SK-N-SH (cell line): ENCODE measurements at regions not wholly inside any gene's neighbourhood (a gene's known extent, or its start where the extent isn't known, plus 50 kb on each side); places are given as distances from the start of the nearest gene placed in this dataset.

ENCODE experiments used
- CTCF ChIA-PET: fragments of 300-600, 350-600 bp; formaldehyde crosslinking; extraction: SDS; loops from one replicate; lab custom pipeline; 2021; lab: Yijun Ruan, JAX
- POLR2A ChIA-PET: fragments of 350-600 bp; sonication (Branson Sonifier 250); formaldehyde crosslinking; extraction: SDS; loops from one replicate; lab custom pipeline; 2020; ENCODE audit warnings: antibody characterized with exemption, inconsistent platforms; lab: Yijun Ruan, JAX
- DNase-seq: peaks from one replicate; pipeline ENCODE4 v3.0.0; 2012
- H2AFZ ChIP-seq: fragments of 200-600 bp; sonication (generic); 2 replicates; pipeline ENCODE4 v1.8.1; 2016; ENCODE audit warnings: antibody characterized with exemption, mild to moderate bottlenecking, low read depth
- H3F3A ChIP-seq: fragments of 200-600 bp; sonication (generic); replicated peaks from 2 replicates; pipeline ENCODE3; 2016; ENCODE audit warnings: antibody characterized with exemption, mild to moderate bottlenecking; ENCODE audit not compliant: insufficient read depth
- H3K27ac ChIP-seq, 2 experiments: fragments of 200-500 bp in 1 of 2; fragments of 200-600 bp in 1 of 2; sonication (Bioruptor generic) in 1 of 2; sonication (generic), shearing (Covaris generic) in 1 of 2; 2 replicates each; pipeline versions ENCODE4 v1.5.1 to v1.6.1; 2014 to 2016; ENCODE audit warnings: low read depth in 2 of 2, inconsistent platforms in 1 of 2, low read length in 1 of 2, mild to moderate bottlenecking in 1 of 2, mixed read lengths in 1 of 2
- H3K27me3 ChIP-seq: fragments of 200-600 bp; sonication (generic), shearing (Covaris generic); 2 replicates; pipeline ENCODE4 v1.6.1; 2016; ENCODE audit warnings: mixed run types; ENCODE audit not compliant: insufficient read depth
- H3K36me3 ChIP-seq, 2 experiments: fragments of 200-500 bp in 1 of 2; fragments of 200-600 bp in 1 of 2; sonication (Bioruptor generic) in 1 of 2; sonication (generic) in 1 of 2; replicated peaks in 1 of 2; 2 replicates each; pipeline versions ENCODE3 to v1.5.1; 2014 to 2016; ENCODE audit warnings: low read length in 1 of 2, mild to moderate bottlenecking in 1 of 2; ENCODE audit not compliant: insufficient read depth in 2 of 2, control insufficient read depth in 1 of 2
- H3K4me1 ChIP-seq, 2 experiments: fragments of 200-500 bp in 1 of 2; fragments of 200-600 bp in 1 of 2; sonication (Bioruptor generic) in 1 of 2; sonication (generic), shearing (Covaris generic) in 1 of 2; 2 replicates each; pipeline versions ENCODE4 v1.5.1 to v1.6.1; 2014 to 2016; ENCODE audit warnings: low read depth in 1 of 2, low read length in 1 of 2, mixed run types in 1 of 2; ENCODE audit not compliant: insufficient read depth in 2 of 2, control insufficient read depth in 1 of 2
- H3K4me2 ChIP-seq: fragments of 200-600 bp; sonication (generic), shearing (Covaris generic); 2 replicates; pipeline ENCODE4 v1.6.1; 2017; ENCODE audit warnings: mixed run types
- H3K4me3 ChIP-seq, 2 experiments: fragments of 200-500 bp in 1 of 2; fragments of 200-600 bp in 1 of 2; sonication (Bioruptor generic) in 1 of 2; sonication (generic), shearing (Covaris generic) in 1 of 2; 2 replicates each; pipeline versions ENCODE4 v1.5.1 to v1.8.1; 2014 to 2016; ENCODE audit warnings: low read depth in 2 of 2, inconsistent platforms in 1 of 2, low read length in 1 of 2, mild to moderate bottlenecking in 1 of 2, mixed read lengths in 1 of 2, moderate library complexity in 1 of 2
- H3K79me2 ChIP-seq: fragments of 200-600 bp; sonication (generic); 2 replicates; pipeline ENCODE4 v1.8.1; 2017; ENCODE audit warnings: mild to moderate bottlenecking; ENCODE audit not compliant: insufficient read depth
- H3K9ac ChIP-seq: fragments of 200-600 bp; sonication (generic); 2 replicates; pipeline ENCODE4 v1.6.1; 2017; ENCODE audit warnings: mixed run types
- H3K9me2 ChIP-seq: fragments of 200-600 bp; sonication (generic); 2 replicates; pipeline ENCODE4 v1.6.1; 2017; ENCODE audit warnings: mixed run types
- H3K9me3 ChIP-seq: fragments of 200-600 bp; sonication (generic); 2 replicates; pipeline ENCODE4 v1.6.1; 2017; ENCODE audit warnings: mixed run types, mild to moderate bottlenecking, moderate library complexity
- H4K20me1 ChIP-seq: fragments of 200-600 bp; sonication (generic); 2 replicates; pipeline ENCODE4 v1.6.1; 2017; ENCODE audit warnings: mild to moderate bottlenecking, mixed run types; ENCODE audit not compliant: insufficient read depth
- CTCF ChIP-seq: fragments of 200-600 bp; sonication (generic); IDR thresholded peaks from 2 replicates; pipeline ENCODE4 v1.6.1; 2017; ENCODE audit warnings: antibody characterized with exemption, mild to moderate bottlenecking, moderate library complexity
- FOSL2 ChIP-seq: IDR thresholded peaks from 2 replicates; pipeline ENCODE4 v1.4.0; 2012; ENCODE audit warnings: low read depth, mild to moderate bottlenecking, moderate library complexity, borderline replicate concordance
- FOXJ3 ChIP-seq: sonication (generic); formaldehyde crosslinking; IDR thresholded peaks from 2 replicates; pipeline ENCODE4 v1.5.1; 2020; ENCODE audit warnings: mild to moderate bottlenecking, missing genetic modification reagents
- FOXM1 ChIP-seq: IDR thresholded peaks from 2 replicates; pipeline ENCODE4 v1.4.0; 2012; ENCODE audit warnings: low read depth, mild to moderate bottlenecking
- GABPA ChIP-seq: IDR thresholded peaks from 2 replicates; pipeline ENCODE4 v1.4.0; 2012; ENCODE audit warnings: low read depth, mild to moderate bottlenecking
- MAX ChIP-seq: IDR thresholded peaks from 2 replicates; pipeline ENCODE4 v1.4.0; 2012; ENCODE audit warnings: low read depth
- MXI1 ChIP-seq: IDR thresholded peaks from 2 replicates; pipeline ENCODE4 v1.6.1; 2012; ENCODE audit warnings: mild to moderate bottlenecking, low read depth, low read length, improper control_type of control experiment
- PBX3 ChIP-seq: IDR thresholded peaks from 2 replicates; pipeline ENCODE4; 2012
- RCOR1 ChIP-seq: fragments of 150-350 bp; IDR thresholded peaks from 2 replicates; pipeline ENCODE4 v1.6.1; 2017; ENCODE audit warnings: antibody characterized with exemption, low read length
- REST ChIP-seq: IDR thresholded peaks from 2 replicates; pipeline ENCODE4 v1.6.1; 2012; ENCODE audit warnings: mild to moderate bottlenecking, low read depth, low read length, moderate library complexity
- SMC3 ChIP-seq: IDR thresholded peaks from 2 replicates; pipeline ENCODE4 v1.6.1; 2012; ENCODE audit warnings: low read depth, low read length, improper control_type of control experiment
- TCF12 ChIP-seq: IDR thresholded peaks from 2 replicates; pipeline ENCODE4 v1.4.0; 2012
- TEAD4 ChIP-seq: IDR thresholded peaks from 2 replicates; pipeline ENCODE4 v1.4.0; 2012; ENCODE audit warnings: mild to moderate bottlenecking, borderline replicate concordance; ENCODE audit not compliant: insufficient read depth
- WGBS: methylation state at CpG from one replicate; pipeline ENCODE4 v1.1.6; 2017; ENCODE audit warnings: low lambda C conversion rate; 5-methylcytosine and 5-hydroxymethylcytosine counted together

GRCh38 chr6:91438570-91438969, 851.7 kb upstream of the MAP3K7 start (continued):
- TF ChIP-seq REST (no peak), FOXM1 (no peak), SMC3 (no peak), MXI1 (no peak), GABPA (no peak), MAX (no peak), TCF12 (no peak), CTCF (no peak), PBX3 (no peak)

GRCh38 chr6:91437315-91437729, 850.5 kb upstream of the MAP3K7 start:
- H3K9ac ChIP-seq = no peak overlapping the region

More at GRCh38 chr6:91437315-91437729, 850.5 kb upstream of the MAP3K7 start:
- no peaks in the 10 kb centered on the region for H3F3A ChIP-seq
- H2AFZ ChIP-seq = no peak overlapping the region
- no peaks in the 10 kb centered on the region for H3K9me2 ChIP-seq
- POLR2A ChIA-PET = no interaction called here
- no peaks in the 10 kb centered on the region for H3K79me2 ChIP-seq
- H3K4me2 ChIP-seq = peak overlapping the region; percentile 15; the same call in 1 of the 2 replicates
- no peaks in the 10 kb centered on the region for H3K9me3 ChIP-seq
- H3K4me1 ChIP-seq = no peaks in the 10 kb centered on the region; a peak in 1 of 4 replicates
- H3K27ac ChIP-seq = no peak overlapping the region
- WGBS = 13% methylated on average over 2 of the region's 2 CpGs
- no peaks in the 10 kb centered on the region for H3K27me3 ChIP-seq
- H3K36me3 ChIP-seq = no peaks in the 10 kb centered on the region
- CTCF ChIA-PET = no interaction called here
- H4K20me1 ChIP-seq = no peaks in the 10 kb centered on the region
- DNase-seq = no peak
- TF ChIP-seq RCOR1 (no peak), MXI1 (no peak), FOSL2 (no peak), FOXJ3 (no peak), TEAD4 (no peak)
- no peak overlapping the region; a peak in 1 of 4 replicates for H3K4me3 ChIP-seq
